Thoracic aorta (tissue), 2 donors: ENCODE measurements at regions not wholly inside any gene's neighbourhood (a gene's known extent, or its start where the extent isn't known, plus 50 kb on each side); places are given as distances from the start of the nearest gene placed in this dataset.
A peak's percentile ranks its signal among the peaks of the same experiment; 100 is the strongest.

ENCODE experiments used
- ATAC-seq: fragments of 150-250 bp; one replicate; pipeline ENCODE4 v1.8.0; 2017; ENCODE audit warnings: low read depth; ENCODE audit not compliant: insufficient number of reproducible peaks, low FRiP score
- DNase-seq: peaks from one replicate; pipeline ENCODE4 v3.0.0-alpha.2; 2020; ENCODE audit warnings: low spot score
- H3K27ac ChIP-seq, 2 donors: fragments of 200-600 bp; sonication (generic); 1 replicate in 1 of 2; 2 replicates in 1 of 2; pipeline ENCODE4 v1.5.1; 2016; ENCODE audit warnings: mild to moderate bottlenecking in 2 of 2, moderate library complexity in 2 of 2
- H3K27me3 ChIP-seq: fragments of 200-600 bp; sonication (generic); replicated peaks from 2 replicates; pipeline ENCODE4 v1.6.0; 2016; ENCODE audit warnings: mild to moderate bottlenecking; ENCODE audit not compliant: insufficient read depth
- H3K36me3 ChIP-seq: fragments of 200-600 bp; sonication (generic); one replicate; pipeline ENCODE4 v1.5.1; 2016
- H3K4me1 ChIP-seq, 2 donors: fragments of 200-600 bp; sonication (generic); 1 replicate in 1 of 2; 2 replicates in 1 of 2; pipeline versions ENCODE4 v1.5.1 to v1.6.0; 2016; ENCODE audit warnings: low read depth in 2 of 2, mild to moderate bottlenecking in 1 of 2; ENCODE audit not compliant: control insufficient read depth in 1 of 2
- H3K4me3 ChIP-seq: fragments of 200-600 bp; sonication (generic); 2 replicates; pipeline ENCODE4 v1.5.1; 2016; ENCODE audit warnings: mild to moderate bottlenecking
- H3K9me3 ChIP-seq: fragments of 200-600 bp; sonication (generic); 2 replicates; pipeline ENCODE4 v1.5.1; 2016
- CTCF ChIP-seq: fragments of 200-600 bp; sonication (generic); IDR thresholded peaks from one replicate; pipeline ENCODE4 v1.5.1; 2019; ENCODE audit warnings: antibody characterized with exemption

- DNase-seq: no peak
- Histone ChIP-seq H3K9me3 (no peaks in the 10 kb centered on the region), H3K4me1 (peaks cover 4 to 9% of the 10 kb centered on the region in 2 donors), H3K4me3 (no peak overlapping the region), H3K27me3 (no peaks in the 10 kb centered on the region), H3K27ac (no peak overlapping the region), H3K36me3 (no peaks in the 10 kb centered on the region)
- no peak for ATAC-seq
- TF ChIP-seq CTCF: no peak
These were observed 135.4 kb upstream of the SGCD start for GRCh38 chr5:156191547-156191946.

DNA sequence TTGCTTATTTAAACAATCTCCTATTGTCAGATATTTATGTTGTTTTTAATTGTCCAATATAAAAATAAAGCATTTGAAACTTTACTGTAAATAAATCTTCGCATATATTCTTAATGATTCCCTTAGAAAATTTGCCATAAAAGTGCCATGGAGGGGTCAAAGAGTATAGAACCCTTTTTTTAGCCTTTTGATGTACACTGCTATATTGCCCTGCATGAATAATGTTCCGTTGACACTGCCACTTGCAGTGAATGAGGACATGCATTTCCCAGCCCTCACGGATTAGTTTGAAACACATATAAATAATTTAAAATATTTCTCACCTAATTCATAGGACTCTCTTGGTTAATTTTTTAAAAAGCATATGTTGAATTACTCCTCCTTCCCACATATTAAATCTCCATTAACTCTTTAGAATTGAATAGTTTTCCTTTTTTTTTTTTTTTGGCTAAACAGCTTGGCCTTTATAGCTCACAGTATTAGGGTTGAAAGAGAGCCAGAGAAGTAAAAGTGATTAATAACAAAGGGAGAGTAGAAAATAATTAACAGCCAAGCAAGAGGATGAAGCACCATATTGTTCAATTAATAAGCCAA is 129.8 kb upstream of the SGCD start:
- no peak for TF ChIP-seq CTCF

DNA sequence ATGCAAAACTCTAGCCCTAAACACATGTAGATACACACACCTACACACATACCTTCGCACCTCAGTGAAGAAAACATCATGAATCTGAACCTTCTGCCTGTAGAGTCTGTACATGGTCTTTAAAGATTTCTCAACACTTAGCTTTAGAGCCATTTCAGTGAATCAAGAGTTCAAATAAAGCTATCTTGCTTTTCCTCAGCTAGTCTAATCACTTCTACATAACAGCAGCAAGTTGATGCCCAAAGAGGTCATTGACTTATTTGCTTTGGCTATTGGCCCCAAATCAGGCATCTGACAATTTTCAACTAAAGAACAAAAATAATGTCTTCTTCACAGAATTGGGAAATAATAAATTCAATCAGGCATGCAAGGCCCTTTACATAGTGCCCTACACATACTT is 127.9 kb upstream of the SGCD start:
- no peak overlapping the region for H3K27ac ChIP-seq
- no peaks in the 10 kb centered on the region for H3K36me3 ChIP-seq
- H3K4me3 ChIP-seq: no peak overlapping the region
- no peak for ATAC-seq
- no peak for TF ChIP-seq CTCF
- peaks cover 4 to 17% of the 10 kb centered on the region in 2 donors for H3K4me1 ChIP-seq
- no peaks in the 10 kb centered on the region for H3K9me3 ChIP-seq
- DNase-seq: no peak
- no peaks in the 10 kb centered on the region for H3K27me3 ChIP-seq

More for the DNA sequence above, 129.8 kb upstream of the SGCD start:
- H3K4me1 ChIP-seq: peaks cover 2 to 11% of the 10 kb centered on the region in 2 donors
- no peaks in the 10 kb centered on the region for H3K36me3 ChIP-seq
- no peaks in the 10 kb centered on the region for H3K9me3 ChIP-seq
- H3K27me3 ChIP-seq: no peaks in the 10 kb centered on the region
- DNase-seq: no peak
- no peak overlapping the region for H3K27ac ChIP-seq
- no peak overlapping the region for H3K4me3 ChIP-seq
- no peak for ATAC-seq

DNA sequence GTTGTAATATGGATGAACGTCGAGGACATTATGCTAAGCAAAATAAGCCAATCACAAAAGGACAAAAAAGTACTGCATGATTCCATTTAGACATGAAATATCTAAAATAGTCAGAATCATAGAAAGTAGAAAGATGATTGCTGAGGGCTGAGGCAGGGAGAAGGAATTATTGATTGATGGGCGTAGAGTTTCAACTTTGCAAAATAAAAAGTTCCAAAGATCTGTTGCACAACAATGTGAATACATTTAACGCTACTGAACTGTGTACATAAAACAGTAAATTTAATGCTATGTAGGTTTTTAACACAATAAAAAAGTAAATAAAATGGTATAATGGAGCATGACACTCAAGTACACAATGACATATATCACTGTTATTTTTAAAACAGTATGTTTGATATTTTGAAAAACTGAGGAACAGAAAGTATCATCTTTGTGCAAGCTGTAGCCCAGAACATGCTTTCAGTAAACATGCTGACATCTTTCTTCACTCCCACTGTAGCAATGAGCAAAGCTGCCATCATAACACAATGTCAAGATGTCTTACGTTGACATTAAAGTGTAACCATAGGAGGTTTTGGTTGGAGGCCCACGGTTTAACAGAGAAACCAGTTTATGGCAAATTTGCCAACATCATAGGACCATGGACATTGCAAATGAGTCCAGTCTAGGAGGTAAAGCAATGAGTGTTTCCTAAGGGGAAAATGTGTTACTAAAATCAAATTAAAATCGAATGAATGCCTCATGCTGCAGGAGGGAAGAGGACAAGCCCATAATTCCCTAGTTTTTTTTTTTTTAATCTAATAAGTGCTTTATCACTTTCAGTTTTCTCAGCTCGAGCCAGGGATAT is 125.8 kb upstream of the SGCD start:
- H3K27me3 ChIP-seq: no peaks in the 10 kb centered on the region
- no peaks in the 10 kb centered on the region for H3K36me3 ChIP-seq
- H3K27ac ChIP-seq: no peak overlapping the region
- peak overlapping the region; percentile 18 for H3K4me3 ChIP-seq
- no peak for TF ChIP-seq CTCF
- no peak for ATAC-seq
- no peak for DNase-seq
- H3K9me3 ChIP-seq: no peaks in the 10 kb centered on the region
- peaks cover 4 to 17% of the 10 kb centered on the region in 2 donors for H3K4me1 ChIP-seq

- Histone ChIP-seq H3K27me3 (no peaks in the 10 kb centered on the region), H3K9me3 (no peaks in the 10 kb centered on the region), H3K4me1 (peaks cover 4 to 17% of the 10 kb centered on the region in 2 donors), H3K36me3 (no peaks in the 10 kb centered on the region), H3K27ac (peak overlapping the region; percentile 40 to 49), H3K4me3 (peak overlapping the region; percentile 18)
- no peak for DNase-seq
- ATAC-seq: peak; percentile 53
- no peak for TF ChIP-seq CTCF
These were observed 125.1 kb upstream of the SGCD start for GRCh38 chr5:156201788-156202403.
